Brain microvascular endothelial cell (primary cell): ENCODE measurements at regions not wholly inside any gene's neighbourhood (a gene's known extent, or its start where the extent isn't known, plus 50 kb on each side); places are given as distances from the start of the nearest gene placed in this dataset.

ENCODE experiments used
- DNase-seq: peaks from one replicate; pipeline ENCODE4 v3.0.0-alpha.2; 2020
- H3K27ac ChIP-seq: fragments of 250-450 bp; sonication (Bioruptor Pico); 2 replicates; pipeline ENCODE4 v1.5.1; 2020; ENCODE audit warnings: mild to moderate bottlenecking, moderate library complexity
- H3K27me3 ChIP-seq: fragments of 250-450 bp; sonication (Bioruptor Pico); replicated peaks from 2 replicates; pipeline ENCODE4 v1.5.1; 2020; ENCODE audit warnings: mild to moderate bottlenecking
- H3K36me3 ChIP-seq: fragments of 250-450 bp; sonication (Bioruptor Pico); replicated peaks from 2 replicates; pipeline ENCODE4 v1.5.1; 2020; ENCODE audit warnings: mild to moderate bottlenecking
- H3K4me3 ChIP-seq: 2 replicates; pipeline ENCODE4 v1.5.1; 2011; ENCODE audit warnings: low read depth, mild to moderate bottlenecking, control low read depth, low read length, moderate library complexity
- CTCF ChIP-seq: IDR thresholded peaks from 2 replicates; pipeline ENCODE4 v1.5.1; 2011; ENCODE audit warnings: low read depth, mild to moderate bottlenecking, moderate library complexity, low read length, control low read depth, inconsistent platforms; ENCODE audit errors: missing control alignments
- in situ Hi-C: cut with HindIII; loops from 2 replicates; pipeline ENCODE4 v1.10.0; 2017; ENCODE audit warnings: low sequenced_read_pairs, low pct_ligation_motif_present

GRCh38 chr2:49369650-49370049 lies 215.3 kb upstream of the FSHR start:
- no peak for TF ChIP-seq CTCF
- in situ Hi-C loops = no loop called here
- Histone ChIP-seq H3K27ac (no peak overlapping the region), H3K4me3 (no peak overlapping the region), H3K27me3 (no peaks in the 10 kb centered on the region), H3K36me3 (no peaks in the 10 kb centered on the region)
- no peak for DNase-seq

GRCh38 chr2:49369101-49369500 lies 214.8 kb upstream of the FSHR start:
- no peak overlapping the region for H3K27ac ChIP-seq
- no peaks in the 10 kb centered on the region for H3K36me3 ChIP-seq
- no peak overlapping the region for H3K4me3 ChIP-seq
- no peak for TF ChIP-seq CTCF
- no peak for DNase-seq
- in situ Hi-C loops = no loop called here
- no peaks in the 10 kb centered on the region for H3K27me3 ChIP-seq

GRCh38 chr2:49367003-49367402 lies 212.7 kb upstream of the FSHR start:
- Histone ChIP-seq H3K27ac (no peak overlapping the region), H3K4me3 (no peak overlapping the region), H3K27me3 (no peaks in the 10 kb centered on the region), H3K36me3 (no peaks in the 10 kb centered on the region)
- no peak for TF ChIP-seq CTCF
- in situ Hi-C loops = no loop called here
- DNase-seq = no peak

- no peak overlapping the region for H3K4me3 ChIP-seq
- TF ChIP-seq CTCF = no peak
- H3K36me3 ChIP-seq = no peaks in the 10 kb centered on the region
- no peak for DNase-seq
- in situ Hi-C loops = no loop called here
- no peaks in the 10 kb centered on the region for H3K27me3 ChIP-seq
- H3K27ac ChIP-seq = no peak overlapping the region
These were observed 206.1 kb upstream of the FSHR start for GRCh38 chr2:49360407-49360767.

GRCh38 chr2:49359721-49360406 lies 205.5 kb upstream of the FSHR start:
- Histone ChIP-seq H3K36me3 (no peaks in the 10 kb centered on the region), H3K27me3 (no peaks in the 10 kb centered on the region), H3K27ac (no peak overlapping the region), H3K4me3 (no peak overlapping the region)
- in situ Hi-C loops = no loop called here
- TF ChIP-seq CTCF = no peak
- no peak for DNase-seq

- no peaks in the 10 kb centered on the region for H3K27me3 ChIP-seq
- H3K4me3 ChIP-seq = no peak overlapping the region
- no peak for TF ChIP-seq CTCF
- in situ Hi-C loops = no loop called here
- H3K36me3 ChIP-seq = no peaks in the 10 kb centered on the region
- DNase-seq = no peak
- no peak overlapping the region for H3K27ac ChIP-seq
These were observed 201.3 kb upstream of the FSHR start for GRCh38 chr2:49355611-49356010.
